Uterus (tissue), 3 donors: ENCODE measurements at regions not wholly inside any gene's neighbourhood (a gene's known extent, or its start where the extent isn't known, plus 50 kb on each side); places are given as distances from the start of the nearest gene placed in this dataset.

ENCODE experiments used
- DNase-seq, 2 donors: peaks; one replicate each; pipeline ENCODE4 v3.0.0-alpha.2; 2019 to 2020
- H3K27ac ChIP-seq, 2 donors: fragments of 200-600 bp; sonication (generic); 1 replicate in 1 of 2; 2 replicates in 1 of 2; pipeline ENCODE4 v1.5.1; 2016 to 2018
- H3K27me3 ChIP-seq, 2 donors: fragments of 200-600 bp; sonication (generic); one replicate each; pipeline ENCODE4 v1.5.1; 2018 to 2019; ENCODE audit warnings: control low read depth in 1 of 2
- H3K36me3 ChIP-seq, 2 donors: fragments of 200-600 bp; sonication (generic); one replicate each; pipeline ENCODE4 v1.5.1; 2019; ENCODE audit warnings: control low read depth in 1 of 2
- H3K4me1 ChIP-seq, 2 donors: fragments of 200-600 bp; sonication (generic); one replicate each; pipeline ENCODE4 v1.5.1; 2018 to 2019; ENCODE audit warnings: control low read depth in 1 of 2
- H3K4me3 ChIP-seq, 2 donors: fragments of 200-600 bp; sonication (generic); 1 replicate in 1 of 2; 2 replicates in 1 of 2; pipeline ENCODE4 v1.5.1; 2018 to 2019; ENCODE audit warnings: mild to moderate bottlenecking in 1 of 2
- H3K9me3 ChIP-seq, 2 donors: fragments of 200-600 bp; sonication (generic); one replicate each; pipeline ENCODE4 v1.5.1; 2019; ENCODE audit warnings: control low read depth in 1 of 2
- CTCF ChIP-seq, 4 experiments: fragments of 200-600 bp in 2 of 4; fragments of 450-650 bp in 2 of 4; sonication (generic) in 2 of 4; IDR thresholded peaks; one replicate each; pipeline ENCODE4 v1.5.1; 2016 to 2019; ENCODE audit warnings: antibody characterized with exemption in 4 of 4, mild to moderate bottlenecking in 2 of 4, moderate library complexity in 1 of 4
- POLR2A ChIP-seq, 2 donors: fragments of 450-650 bp; IDR thresholded peaks; one replicate each; pipeline ENCODE4 v1.6.1; 2016; ENCODE audit warnings: antibody characterized with exemption in 2 of 2, mild to moderate bottlenecking in 1 of 2, moderate library complexity in 1 of 2
- intact Hi-C: fragments of 100-400 bp; cut with DNase I; formaldehyde crosslinking; loops from one replicate; pipeline ENCODE4 v1.15.1; 2023; ENCODE audit warnings: low total_unique reads
- donor health status: DM: yes; HTN: yes; CAD: no.

DNA sequence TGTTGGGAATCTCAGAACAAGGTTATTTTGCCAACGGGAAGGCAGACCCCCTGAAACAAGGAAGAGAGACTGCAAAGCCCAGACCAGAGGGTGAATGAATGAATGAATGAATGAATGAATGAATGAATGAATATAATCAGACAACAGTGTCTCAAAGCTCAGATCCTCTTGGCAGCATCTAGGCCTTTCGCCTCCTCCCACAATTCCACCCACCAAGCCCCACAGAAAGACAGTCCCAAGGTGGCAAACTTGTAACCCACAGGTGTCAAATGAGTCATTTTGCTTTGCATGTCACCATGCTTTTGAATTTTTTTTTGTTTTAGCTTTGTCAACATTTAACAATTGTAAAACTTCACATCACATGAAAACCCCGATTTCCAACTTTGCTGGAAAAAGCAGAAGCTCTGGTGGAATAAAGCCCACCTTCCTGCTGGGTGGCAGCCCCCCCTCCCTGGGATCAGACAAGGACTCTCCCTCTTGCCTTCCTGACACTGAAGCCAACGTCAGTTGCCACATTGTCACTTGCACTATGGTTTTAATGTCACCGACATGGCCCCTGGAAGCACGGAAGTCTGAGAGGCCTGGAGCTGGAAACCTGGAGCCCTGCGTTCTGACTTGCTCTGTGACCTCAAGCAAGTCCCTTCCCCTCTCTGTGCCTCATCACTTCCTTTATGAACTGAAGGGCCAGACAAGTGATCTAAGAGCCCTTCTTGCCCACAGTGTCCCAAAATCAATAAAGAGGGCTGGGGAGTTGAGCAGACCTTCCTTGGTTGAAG is 134.6 kb upstream of the RUNX3 start:
- DNase-seq, result no peak
- intact Hi-C loops, result no loop called here
- no peak overlapping the region for H3K4me3 ChIP-seq
- TF ChIP-seq POLR2A (IDR thresholded peaks at IDR 0.05) (no peak), CTCF (IDR thresholded peaks at IDR 0.05) (no peak)
- H3K4me1 ChIP-seq, result peaks cover 0 to 4% of the 10 kb centered on the region in 2 donors
- no peaks in the 10 kb centered on the region for H3K9me3 ChIP-seq
- no peaks in the 10 kb centered on the region for H3K36me3 ChIP-seq
- H3K27me3 ChIP-seq, result no peaks in the 10 kb centered on the region
- no peak overlapping the region for H3K27ac ChIP-seq

GRCh38 chr1:25063591-25064416 is 133.7 kb upstream of the RUNX3 start:
- Histone ChIP-seq H3K4me1 (peaks cover 0 to 4% of the 10 kb centered on the region in 2 donors), H3K36me3 (no peaks in the 10 kb centered on the region), H3K27me3 (no peaks in the 10 kb centered on the region), H3K4me3 (no peak overlapping the region), H3K9me3 (no peaks in the 10 kb centered on the region), H3K27ac (no peak overlapping the region)
- DNase-seq, result no peak
- TF ChIP-seq POLR2A (IDR thresholded peaks at IDR 0.05) (no peak), CTCF (IDR thresholded peaks at IDR 0.05) (no peak)
- intact Hi-C loops, result no loop called here

- H3K27ac ChIP-seq, result no peak overlapping the region
- TF ChIP-seq CTCF (IDR thresholded peaks at IDR 0.05) (no peak), POLR2A (IDR thresholded peaks at IDR 0.05) (no peak)
- intact Hi-C loops, result no loop called here
- H3K9me3 ChIP-seq, result no peaks in the 10 kb centered on the region
- no peak for DNase-seq
- no peaks in the 10 kb centered on the region for H3K36me3 ChIP-seq
- H3K4me1 ChIP-seq, result peaks cover 0 to 4% of the 10 kb centered on the region in 2 donors
- no peak overlapping the region for H3K4me3 ChIP-seq
- H3K27me3 ChIP-seq, result no peaks in the 10 kb centered on the region
Observed at GRCh38 chr1:25062621-25063255, 132.7 kb upstream of the RUNX3 start.

DNA sequence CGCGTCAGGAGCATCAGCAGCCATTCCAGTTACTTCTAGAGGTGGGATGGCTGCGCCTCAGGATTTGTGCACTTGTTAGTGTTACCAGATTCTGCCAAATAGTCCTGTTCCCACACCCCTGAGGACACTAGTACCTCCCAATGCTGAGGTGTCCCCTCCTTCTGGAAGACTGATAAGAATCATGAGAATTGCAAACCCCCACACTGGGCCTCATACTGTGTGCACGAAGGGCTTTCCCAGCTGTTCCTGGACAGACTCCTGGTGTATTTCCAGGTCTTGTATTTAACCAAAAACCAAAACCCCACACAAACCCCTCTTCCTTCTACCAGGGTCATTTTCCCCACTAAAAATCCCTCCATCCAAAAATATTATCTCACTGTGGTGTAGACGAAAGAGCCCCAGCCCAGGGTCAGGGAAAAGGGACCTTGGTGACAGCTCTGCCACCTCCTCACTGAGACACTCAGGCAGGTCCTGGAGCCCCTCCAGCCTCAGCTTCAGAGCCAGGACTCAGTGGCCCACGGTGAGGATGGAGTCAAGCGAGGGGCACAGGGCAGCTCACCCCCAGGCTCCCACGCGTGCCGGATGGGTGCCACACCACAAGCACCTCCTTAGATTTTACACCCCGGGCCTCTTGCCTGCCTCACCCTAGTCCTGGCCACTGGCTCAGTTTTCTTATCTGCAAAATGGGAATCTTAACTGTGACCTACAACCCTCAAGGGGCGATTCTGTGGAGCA is 131.4 kb upstream of the RUNX3 start:
- intact Hi-C loops, result no loop called here
- H3K9me3 ChIP-seq, result no peaks in the 10 kb centered on the region
- H3K4me1 ChIP-seq, result peaks cover 0 to 4% of the 10 kb centered on the region in 2 donors
- no peak for DNase-seq
- no peaks in the 10 kb centered on the region for H3K36me3 ChIP-seq
- no peak for TF ChIP-seq CTCF (IDR thresholded peaks at IDR 0.05)
- H3K4me3 ChIP-seq, result no peak overlapping the region
- no peak overlapping the region for H3K27ac ChIP-seq
- H3K27me3 ChIP-seq, result no peaks in the 10 kb centered on the region
